RPMI8226 (cell line): ENCODE measurements at regions not wholly inside any gene's neighbourhood (a gene's known extent, or its start where the extent isn't known, plus 50 kb on each side); places are given as distances from the start of the nearest gene placed in this dataset.
A peak's percentile ranks its signal among the peaks of the same experiment; 100 is the strongest.

Experiments used
- DNase-seq: peaks from one replicate; pipeline ENCODE4 v3.0.0-alpha.2; 2015

DNA sequence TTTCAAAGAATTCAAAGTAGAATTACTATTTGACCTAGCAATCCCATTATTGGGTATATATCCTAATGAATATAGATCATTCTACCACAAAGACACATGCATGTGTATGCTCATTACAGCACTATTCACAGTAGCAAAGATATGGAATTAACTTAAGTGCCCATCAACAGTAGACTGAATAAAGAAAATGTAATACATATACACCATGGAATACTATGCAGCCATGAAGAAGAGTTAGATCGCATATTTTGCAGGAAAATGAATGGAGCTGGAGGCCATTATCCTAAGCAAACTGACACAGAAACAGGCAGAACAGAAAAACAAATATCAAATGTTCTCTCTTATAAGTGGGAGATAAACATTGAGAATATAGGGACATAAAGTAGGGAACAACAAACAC lies 519.2 kb upstream of the REG3G start:
- no peak for DNase-seq

DNA sequence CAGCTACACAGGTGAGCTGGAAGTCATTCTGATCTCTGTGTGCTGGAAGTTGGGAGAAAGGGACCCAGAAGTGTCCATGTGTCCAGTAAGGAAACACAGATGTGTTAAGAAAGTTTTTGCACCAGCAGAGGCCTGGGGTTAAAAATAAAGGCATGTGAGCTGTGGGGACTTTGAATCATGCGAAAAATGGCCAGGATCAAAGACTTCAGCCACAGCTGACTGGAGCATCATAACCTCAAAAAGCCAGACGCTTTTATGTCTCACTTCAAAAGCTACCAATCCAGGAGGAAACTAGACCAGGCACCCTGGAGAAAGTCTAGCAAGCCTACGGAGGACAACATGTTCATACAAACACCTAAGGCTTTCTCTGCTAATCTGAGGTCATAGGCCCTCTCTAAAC lies 503.6 kb upstream of the REG3G start:
- DNase-seq, result no peak

DNA sequence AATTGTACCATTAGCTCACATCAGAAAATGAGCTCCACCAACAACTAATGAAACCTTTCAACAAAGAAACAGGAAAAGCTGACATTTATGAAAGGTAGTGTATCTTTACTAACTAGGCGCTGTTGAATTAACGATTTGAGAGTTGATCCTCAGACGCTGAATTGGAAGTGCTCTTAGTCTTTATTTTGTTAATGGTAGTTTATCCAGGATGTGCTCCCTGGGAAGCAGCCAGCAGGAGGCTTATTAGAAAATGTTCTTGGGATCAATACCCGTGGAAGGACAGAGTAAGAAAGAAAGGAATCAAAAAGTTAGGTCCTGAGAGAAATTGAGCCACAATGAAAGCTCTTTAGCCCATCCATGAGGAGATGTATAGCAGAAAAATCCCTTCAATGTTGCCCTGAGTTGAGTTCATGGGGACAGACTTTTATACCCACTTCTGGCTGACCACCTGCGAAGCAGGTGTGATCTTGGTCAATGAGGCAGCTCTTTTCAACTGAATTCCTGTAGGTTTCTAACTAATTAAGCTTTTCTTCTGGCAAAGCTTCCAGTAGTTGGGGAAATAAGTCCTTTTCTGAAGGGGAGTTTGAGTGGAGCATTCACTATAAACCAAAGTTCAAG lies 492.6 kb upstream of the REG3G start:
- no peak for DNase-seq

DNA sequence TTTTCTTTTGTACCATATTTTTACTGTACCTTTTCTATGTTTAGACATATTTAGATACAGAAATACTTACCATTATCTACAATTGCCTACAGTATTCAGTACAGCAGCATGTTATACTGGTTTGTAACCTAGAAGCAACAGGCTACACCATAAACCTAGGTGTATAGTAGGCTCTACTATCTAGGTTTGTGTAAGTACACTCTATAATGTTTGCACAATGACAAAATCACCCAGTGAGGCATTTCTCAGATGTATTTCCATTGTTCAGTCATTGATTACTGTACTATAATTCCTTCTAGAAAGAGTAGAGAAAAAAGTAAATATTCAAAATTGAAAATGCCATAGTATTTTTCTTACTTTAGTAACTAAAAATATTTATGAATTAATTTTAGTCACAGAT lies 490.1 kb upstream of the REG3G start:
- DNase-seq, result no peak

DNA sequence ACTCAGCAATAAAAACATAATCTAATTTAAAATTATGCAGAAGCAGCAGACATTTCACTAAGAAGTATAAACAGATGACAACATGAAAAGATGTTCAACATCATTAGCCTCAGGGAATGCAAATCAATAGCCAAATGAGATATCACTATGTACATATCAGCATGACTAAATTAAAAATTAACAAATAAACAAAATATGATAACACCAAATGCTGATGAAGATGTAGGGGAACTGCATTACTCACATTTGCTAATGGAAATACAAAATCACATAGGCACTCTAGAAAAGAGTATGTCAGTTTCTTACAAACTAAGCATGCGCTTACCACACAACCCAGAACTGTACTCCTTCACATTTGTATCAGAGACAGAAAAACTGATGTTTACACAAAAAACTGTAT lies 487.2 kb upstream of the REG3G start:
- DNase-seq, result no peak

DNA sequence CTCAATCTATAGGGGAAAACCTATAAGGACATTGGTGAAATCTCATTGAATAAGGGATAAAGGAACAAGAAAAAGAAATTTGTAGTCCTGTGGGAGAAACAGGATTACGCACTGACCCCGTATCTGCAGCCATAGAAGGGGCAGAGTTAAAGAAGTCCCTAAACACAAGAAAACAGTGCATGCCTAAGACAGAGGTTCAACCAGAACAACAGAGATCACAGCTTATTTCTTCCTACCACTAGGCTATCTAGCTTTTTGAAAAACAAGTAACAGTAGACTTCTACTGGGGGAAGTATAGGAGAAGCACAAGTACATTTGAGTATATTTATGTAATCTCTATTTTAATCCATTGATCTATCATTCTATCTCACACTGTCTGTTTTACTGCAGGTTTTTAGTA lies 485.2 kb upstream of the REG3G start:
- peak; percentile 14 for DNase-seq

DNA sequence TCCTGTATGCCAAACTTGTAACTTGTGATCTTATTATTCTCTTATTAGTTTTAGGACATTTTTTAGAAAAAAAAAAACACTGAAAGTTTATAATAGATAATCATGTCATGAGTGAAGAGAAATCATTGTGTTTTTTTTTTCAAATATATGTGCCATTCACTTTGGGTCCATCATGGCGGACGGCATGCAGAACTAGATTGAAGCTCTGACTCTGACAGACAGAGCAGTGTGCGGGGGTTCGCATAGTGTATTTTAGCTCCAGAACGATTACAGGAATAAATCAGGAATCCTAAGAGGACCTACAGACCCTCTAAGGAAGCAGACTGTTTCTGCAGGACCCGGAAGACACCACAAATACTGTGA lies 484.4 kb upstream of the REG3G start:
- DNase-seq, result peak; percentile 41

DNA sequence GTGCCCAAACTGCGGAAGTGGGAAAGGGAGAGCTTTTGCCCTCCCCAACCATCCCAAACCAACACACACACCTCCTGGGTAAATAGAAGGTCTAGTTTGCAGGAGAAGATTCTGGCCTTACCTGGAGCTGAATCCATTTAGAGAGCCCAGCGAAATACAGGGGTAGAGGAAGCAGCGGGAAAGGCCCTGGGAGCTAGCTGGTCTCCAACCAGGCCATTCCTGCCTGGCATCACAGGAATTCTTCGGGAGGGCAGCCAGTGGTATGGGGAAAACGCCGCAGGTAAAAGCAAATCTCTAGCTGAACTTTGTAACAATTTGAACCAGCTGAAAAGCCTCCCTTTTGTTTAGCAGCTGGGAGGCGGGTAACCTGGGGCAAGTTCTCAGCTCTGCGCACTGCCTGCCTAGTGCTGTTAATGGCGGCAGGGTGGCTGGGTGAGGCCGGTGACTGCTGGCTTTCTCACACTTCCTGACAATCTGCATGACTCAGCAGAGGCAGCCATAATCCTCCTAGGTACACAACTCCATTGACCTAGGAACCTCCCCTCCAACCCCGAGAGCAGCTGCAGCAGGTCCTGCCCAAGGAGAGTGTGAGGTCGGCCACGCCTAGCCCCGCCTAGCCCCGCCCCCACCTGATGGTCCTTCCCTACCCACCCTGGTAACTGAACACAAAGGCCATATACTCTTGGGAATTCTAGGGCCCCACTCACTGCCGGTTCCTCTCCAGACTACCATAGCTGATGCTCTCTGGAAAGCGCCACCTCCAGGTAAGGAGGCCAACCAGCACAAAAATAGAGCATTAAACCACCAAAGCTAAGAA lies 483.8 kb upstream of the REG3G start:
- peak; percentile 93 for DNase-seq

DNA sequence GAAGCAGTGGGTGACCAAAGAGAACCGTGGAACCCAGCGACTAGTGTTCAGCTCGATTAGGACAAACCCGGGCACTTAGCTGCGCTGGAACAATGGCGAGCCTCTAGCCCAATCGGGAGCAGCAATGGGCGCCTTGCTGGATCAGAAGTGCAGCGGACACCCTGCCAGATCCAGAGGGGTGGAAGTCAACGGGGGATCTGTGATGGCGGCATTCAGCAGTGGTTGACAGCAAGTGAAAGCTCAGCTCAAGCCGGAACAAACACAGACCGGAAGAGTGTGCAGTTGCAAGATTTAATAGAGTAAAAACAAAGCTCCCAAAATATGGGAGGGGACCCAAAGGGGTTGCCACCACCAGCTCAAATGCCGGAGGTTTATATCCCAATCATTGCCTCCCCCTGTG lies 478.7 kb upstream of the REG3G start:
- DNase-seq, result peak; percentile 39

DNA sequence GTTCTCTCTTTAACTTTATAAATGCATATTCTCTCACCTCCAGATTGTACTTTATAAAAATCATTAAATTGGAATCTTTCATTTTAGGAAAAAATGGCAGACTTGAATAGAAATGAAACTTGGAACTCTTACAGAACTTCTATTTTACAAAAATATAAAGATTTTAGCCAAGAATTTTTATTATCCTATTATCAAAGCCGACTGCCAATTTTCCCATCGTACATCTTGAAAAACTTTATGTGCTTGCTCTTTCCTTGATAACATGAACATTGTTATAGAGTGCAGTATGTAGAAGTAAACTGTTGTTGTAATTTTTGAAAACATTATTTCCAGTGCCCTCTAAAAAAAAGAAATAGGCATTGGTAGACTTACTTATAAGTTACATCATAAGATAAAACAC lies 475.7 kb upstream of the REG3G start:
- DNase-seq, result no peak

DNA sequence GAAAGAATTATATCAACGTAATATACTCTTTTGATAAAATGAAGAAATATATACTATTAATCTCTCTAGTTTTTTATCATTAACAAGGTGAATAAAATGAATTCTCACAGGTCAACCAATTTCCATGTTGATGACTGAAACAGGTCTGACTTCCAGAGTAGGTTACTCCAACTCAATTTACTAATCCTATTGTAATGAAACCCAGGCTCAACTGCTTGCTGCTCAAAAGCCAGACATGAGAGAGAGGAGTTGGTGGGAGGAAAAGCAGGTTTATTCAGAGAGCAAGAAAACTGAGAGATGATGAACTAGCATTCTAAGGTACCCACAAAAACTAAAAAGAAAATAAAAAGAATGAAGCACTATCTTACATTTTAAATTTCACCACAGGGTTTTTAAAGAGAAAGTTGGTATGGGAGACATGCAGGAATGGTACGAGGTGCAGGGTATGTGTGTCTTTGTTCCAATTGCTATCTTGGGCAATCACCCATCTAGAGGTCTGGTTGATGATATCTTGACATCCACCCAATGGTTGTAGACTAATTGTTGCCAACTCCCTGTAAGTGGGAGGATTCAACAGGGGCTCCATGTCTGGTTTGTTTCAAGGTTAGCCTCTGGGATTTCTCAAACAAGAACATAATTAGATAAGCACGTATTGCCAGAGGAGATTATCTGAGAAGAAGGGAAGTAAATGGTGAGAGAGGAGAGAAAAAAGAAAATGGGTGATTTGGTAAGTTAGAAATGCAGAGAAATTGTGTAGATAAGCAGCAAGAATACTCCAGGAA lies 471.4 kb upstream of the REG3G start:
- DNase-seq, result no peak

DNA sequence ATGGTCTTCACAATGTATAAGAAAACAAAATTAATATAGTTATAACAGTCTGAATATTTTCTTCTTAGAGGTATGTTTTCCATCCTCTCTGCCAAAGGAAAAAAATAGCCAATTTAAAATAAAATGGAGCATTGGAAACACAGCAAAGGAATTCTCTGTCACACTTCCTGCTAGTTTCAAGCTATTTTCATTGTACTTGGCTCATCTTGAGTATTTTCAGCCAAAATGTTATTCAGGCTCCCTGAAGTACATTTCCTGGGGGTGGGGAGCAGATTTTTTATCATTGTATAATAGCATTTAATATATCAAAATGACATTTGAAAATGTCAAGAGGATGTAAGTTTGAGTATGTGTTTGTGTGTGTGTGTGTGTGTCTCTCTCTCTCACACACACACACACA lies 463.6 kb upstream of the REG3G start:
- DNase-seq, result no peak

DNA sequence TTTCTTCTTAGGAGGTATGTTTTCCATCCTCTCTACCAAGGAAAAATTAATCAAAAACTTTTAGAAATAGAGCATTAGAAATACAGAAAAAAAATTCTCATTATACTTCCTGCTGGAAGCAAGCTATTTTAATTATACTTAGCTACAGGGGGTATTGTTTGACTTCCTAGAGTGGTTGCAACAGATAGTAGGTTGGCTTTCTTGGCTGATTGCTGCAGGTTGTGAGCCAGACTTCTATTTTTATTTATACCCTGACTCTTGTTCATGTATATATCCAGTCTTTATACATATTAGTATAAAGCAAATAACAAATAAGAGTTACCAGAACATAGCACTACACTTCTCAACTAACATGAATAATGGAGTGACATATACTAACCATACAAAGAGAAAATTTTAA lies 460.8 kb upstream of the REG3G start:
- DNase-seq, result no peak

DNA sequence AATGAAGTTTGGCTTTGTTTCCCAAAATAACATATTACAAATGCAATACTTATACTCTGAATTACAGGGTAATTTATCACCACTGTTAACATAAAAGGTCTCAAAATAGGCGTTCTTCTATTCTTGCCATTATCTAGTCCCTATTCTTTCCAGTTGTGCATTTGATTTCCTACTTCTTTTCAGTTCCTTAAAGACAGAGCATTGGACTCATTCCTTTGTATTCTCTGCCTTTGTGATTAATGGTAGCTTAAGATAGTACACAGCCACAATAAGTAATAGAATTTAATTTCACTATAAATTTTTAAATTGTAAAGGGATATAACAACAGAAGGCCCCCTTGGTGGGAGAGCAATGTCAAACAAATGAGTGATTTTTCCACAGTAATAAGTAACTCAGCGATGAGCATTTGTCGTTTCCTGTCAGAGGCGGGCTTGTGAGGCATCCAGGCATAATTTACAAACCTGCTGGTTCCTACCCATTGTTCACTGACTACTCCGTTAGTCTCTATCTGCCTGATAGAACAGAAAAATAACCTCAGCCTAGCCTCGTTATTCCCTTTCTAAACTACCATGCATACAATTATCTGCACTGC lies 456.6 kb upstream of the REG3G start:
- no peak for DNase-seq

DNA sequence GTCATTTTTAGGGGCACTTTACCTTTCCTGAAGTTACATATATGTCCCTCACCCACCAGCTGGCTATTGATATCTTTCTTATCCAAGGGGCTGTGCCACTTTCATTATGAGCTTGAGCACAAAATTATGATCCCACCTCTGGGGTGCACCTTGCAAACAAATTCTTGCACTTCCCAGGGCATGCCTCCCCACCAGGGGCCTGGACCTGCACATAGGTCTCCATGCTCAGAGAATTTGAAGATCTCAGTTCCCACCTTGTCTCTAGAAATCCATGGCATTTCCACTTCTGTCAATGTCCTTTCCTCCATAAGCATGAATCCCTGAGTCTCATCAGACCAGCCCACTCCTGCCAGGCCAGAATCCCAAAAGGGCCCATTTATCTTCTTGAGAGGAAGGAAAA lies 449.1 kb upstream of the REG3G start:
- DNase-seq, result no peak

DNA sequence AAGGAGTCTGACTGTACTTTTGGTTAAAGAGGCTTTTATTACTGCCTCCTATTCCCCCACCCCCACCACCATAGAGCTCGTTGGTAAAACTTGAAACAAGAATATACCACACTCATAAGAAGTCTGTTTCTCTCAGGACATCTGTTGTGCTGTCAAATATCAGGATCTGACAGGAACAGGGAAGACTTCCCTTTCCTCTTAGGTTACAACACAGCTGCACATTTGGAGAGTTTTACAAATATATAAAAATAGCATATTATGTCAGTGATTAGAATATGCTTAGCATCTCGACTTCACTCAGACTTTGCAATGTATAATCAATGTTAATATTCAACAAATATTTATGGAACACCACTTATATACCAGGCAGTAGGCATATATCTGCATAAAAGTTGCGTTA lies 439.6 kb upstream of the REG3G start:
- DNase-seq, result no peak

DNA sequence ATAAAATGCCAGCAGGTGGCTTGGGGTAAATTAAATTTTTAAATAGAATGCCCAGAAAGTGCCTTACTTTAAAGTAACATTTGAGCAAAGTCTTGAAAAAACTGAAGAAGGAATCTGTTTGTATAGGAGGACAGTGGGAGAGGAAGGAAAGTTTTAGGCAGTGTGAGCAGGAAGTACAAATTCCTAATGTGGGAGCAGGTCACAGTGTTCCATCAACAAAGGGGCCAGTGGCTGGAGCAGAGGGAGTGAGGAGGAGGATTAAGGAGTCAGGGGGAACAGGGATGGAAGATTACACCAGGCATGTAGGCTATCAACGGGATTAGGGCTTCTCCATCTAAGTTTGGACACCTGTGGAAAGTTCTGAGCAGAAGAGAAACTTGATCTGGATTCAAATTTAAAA lies 439.2 kb upstream of the REG3G start:
- DNase-seq, result no peak

DNA sequence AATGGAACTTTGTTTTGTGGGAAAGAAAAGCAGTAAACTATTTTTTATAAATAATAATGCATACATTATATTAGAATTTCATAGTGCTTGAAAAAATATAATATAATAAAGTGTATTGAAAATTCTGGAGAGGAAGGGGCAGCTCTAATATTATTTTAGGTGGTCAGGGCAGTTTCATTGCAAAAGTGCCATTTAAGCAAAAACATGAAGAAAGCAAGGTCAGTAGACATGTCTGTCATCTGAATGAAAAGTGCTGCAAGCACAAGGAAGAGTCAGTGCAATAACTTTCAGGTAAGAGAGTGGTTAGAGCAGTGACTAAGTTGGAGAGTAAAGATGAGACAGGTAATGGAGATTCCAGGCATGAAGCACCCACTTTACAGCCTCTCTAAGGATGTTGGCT lies 435.6 kb upstream of the REG3G start:
- no peak for DNase-seq

DNA sequence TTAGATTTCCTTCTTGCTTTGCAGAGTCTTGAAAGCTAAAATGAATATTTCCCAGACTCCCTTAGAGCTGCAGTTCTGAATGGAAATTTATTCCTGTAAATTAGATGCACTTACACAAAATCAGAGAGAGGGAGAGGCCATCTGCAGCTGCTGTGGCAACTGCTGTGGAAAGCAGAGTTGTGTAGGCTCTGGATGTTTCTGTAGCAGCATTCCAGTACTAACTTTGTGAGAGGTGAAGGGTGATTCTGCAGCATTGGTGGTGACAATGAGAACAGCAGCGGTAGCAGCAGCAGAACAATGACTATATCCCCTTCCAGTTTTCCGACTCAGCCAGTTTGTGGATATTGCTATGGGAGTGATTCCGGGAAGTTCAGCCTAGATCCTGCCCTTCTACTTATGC lies 433.0 kb upstream of the REG3G start:
- DNase-seq, result no peak

DNA sequence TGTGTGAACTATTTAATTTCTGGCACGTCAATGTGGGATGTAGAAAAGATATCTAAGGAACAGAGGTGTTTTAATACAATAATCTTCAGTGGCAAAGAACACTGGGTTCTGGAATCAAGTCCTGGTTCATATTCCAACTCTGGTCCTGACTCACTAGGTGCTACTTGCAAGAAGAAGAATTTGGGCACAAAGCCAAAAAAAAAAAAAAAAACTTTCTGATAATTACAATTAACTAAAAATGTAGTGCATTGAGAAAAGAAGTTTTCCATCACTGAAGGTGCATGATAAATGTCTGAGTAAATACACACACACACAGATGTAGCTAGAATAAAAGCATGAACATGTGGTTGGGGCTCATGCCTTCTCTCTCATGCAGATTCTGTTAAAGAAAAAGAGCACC lies 424.4 kb upstream of the REG3G start:
- no peak for DNase-seq

DNA sequence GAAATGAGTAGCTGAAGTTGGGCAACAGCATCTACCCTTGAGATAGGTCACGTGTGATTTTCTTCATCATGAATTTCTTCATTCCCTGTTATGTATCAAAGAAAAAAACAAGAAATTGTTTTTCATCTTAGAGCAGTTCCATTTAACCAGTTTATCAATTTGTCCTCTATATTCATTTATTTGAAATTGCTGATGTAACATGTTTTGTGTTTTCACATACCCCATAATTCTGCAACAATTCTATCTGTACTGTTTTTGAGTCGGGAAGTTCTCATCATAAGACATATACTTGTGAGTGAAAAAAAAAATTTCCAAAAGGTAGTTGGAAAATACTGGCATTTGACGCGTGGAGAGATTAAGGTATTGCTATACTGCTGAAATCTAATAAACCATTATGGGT lies 422.6 kb upstream of the REG3G start:
- no peak for DNase-seq

DNA sequence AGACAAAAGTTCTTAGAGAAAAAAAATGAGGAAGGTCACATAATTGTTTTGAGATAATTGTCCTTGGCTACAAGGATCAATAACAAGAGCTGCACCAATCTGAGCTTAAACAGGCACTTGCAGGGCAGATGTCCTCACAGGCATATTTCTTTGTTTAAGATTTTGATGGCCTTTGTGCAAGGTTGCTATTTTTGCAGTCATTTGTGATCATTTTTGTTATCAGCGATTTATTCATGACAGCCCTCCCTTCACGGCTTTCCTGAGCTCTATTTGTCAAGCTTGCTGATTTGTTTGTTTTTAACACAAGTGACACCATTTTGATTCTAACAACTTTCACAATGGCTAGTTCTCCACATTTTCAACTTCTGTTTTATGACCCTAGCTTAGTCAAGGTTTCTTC lies 418.6 kb upstream of the REG3G start:
- DNase-seq, result no peak

DNA sequence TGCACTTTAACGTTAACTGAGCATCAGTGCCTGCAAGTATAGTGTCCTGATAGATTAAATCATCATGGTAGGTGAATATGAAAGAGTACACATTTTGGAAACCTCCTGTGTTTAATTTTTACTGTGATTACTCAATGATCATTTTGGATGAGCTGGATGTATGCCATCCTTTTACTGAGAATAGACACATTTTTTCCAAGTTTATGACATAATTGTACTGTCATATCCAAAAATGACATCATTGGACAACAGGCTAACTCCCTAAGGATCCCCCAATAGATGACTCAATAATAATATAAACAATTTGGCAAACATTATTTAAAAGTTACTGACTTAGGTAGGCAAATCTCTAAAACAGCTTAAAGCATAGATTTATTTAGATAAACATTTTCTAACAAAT lies 410.8 kb upstream of the REG3G start:
- no peak for DNase-seq

DNA sequence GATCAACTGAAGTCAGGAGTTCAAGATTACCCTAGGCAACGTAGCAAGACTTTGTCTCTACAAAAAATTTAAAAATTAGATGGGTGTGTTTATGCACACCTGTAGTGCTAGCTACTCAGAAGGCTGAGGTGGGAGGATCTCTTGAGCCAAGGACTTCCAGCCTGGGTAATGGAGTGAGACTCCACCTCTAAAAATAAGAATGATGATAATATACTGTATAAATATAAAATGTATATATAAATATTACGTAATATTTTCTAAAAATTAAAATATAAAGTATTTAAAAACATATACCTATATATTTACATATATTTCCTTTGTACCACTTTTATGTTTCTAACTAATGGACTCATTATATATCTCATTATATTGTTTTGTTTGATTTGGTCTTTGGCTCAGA lies 409.5 kb upstream of the REG3G start:
- DNase-seq, result no peak
